ENCODE measurements at regions not wholly inside any gene's neighbourhood (a gene's known extent, or its start where the extent isn't known, plus 50 kb on each side); places are given as distances from the start of the nearest gene placed in this dataset.

DNA sequence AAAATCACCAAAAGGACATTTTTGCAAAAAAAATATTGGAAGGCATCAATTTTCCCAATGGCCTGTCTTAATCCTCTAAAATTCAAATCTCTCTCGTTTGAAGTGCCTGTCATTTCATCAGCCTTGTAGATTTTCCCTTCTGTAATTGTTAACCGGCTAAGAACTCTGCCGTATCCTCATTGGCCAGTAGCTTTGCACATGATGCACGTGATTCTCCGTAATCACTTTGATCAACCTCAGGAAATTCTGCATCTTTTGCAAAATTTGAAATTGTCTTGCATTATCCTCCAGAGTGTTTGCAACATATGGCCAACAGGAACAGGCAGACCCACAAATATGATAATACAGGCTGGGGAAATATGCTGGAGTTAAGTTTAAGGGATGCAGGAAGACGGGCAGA is 184.2 kb upstream of the RPL38 start:
- Histone ChIP-seq H3K4me1 (ENCODE audit: control insufficient read depth in 1 of 2, insufficient read depth in 2 of 2, low read length in 2 of 2) (no peaks in the 10 kb centered on the region), H3K4me3 (replicated peaks in 1 of 2; ENCODE audit: low read depth in 1 of 2, low read length in 2 of 2) (no peak overlapping the region), H2AFZ (ENCODE audit: low read depth, low read length, poor library complexity, severe bottlenecking) (no peak overlapping the region), H3K9ac (ENCODE audit: low read length) (no peak overlapping the region), H3K4me2 (ENCODE audit: low read length) (no peak overlapping the region), H3K27me3 (ENCODE audit: insufficient read depth, low read length) (peaks cover 60% of the 10 kb centered on the region), H3K27ac (ENCODE audit: low read depth, low read length) (no peak overlapping the region), H3K79me2 (ENCODE audit: insufficient read depth, low read length) (no peaks in the 10 kb centered on the region), H3K36me3 (ENCODE audit: control insufficient read depth in 1 of 2, insufficient read depth in 2 of 2, low read length in 2 of 2) (no peaks in the 10 kb centered on the region), H4K20me1 (ENCODE audit: insufficient read depth) (no peaks in the 10 kb centered on the region), H3K9me2 (ENCODE audit: insufficient read depth) (no peaks in the 10 kb centered on the region), H3K9me3 (ENCODE audit: control insufficient read depth in 1 of 2, insufficient read depth in 1 of 2, low read depth in 1 of 2, low read length in 2 of 2) (no peaks in the 10 kb centered on the region)
- DNase-seq (ENCODE audit: low read depth, low spot score) (no peak), ATAC-seq (no peak)
- ChIA-PET POLR2A (no interaction called here), RAD21 (ENCODE audit: low non-redundant PET in 1 of 2, low total read pairs in 2 of 2, uncharacterized antibody in 2 of 2, unreplicated experiment in 2 of 2) (no interaction called here), CTCF (no interaction called here)
- TF ChIP-seq ELF1 (IDR thresholded peaks at IDR 0.05; ENCODE audit: borderline replicate concordance, low read depth) (no peak), POLR2A (IDR thresholded peaks at IDR 0.05; ENCODE audit: borderline replicate concordance, extremely low read depth, insufficient read depth, insufficient read length) (no peak), MAX (IDR thresholded peaks at IDR 0.05) (no peak), ZNF274 (IDR thresholded peaks at IDR 0.05; ENCODE audit: low read depth, low read length) (no peak), EGR1 (IDR thresholded peaks at IDR 0.05; ENCODE audit: low read depth) (no peak), ATF3 (IDR thresholded peaks at IDR 0.05) (no peak), CEBPB (IDR thresholded peaks at IDR 0.05; ENCODE audit: low read depth) (no peak), YY1 (IDR thresholded peaks at IDR 0.05; ENCODE audit: extremely low read depth, insufficient replicate concordance, low read depth, low read length) (no peak), EZH2phosphoT487 (IDR thresholded peaks at IDR 0.05; ENCODE audit: borderline replicate concordance) (no peak), EZH2 (IDR thresholded peaks at IDR 0.05) (no peak), ZFX (IDR thresholded peaks at IDR 0.05) (no peak), JUND (IDR thresholded peaks at IDR 0.05) (no peak), SIN3A (IDR thresholded peaks at IDR 0.05; ENCODE audit: low read depth) (no peak), POLR2AphosphoS5 (IDR thresholded peaks at IDR 0.05; ENCODE audit: low read depth, low read length) (no peak)
- TF ChIP-seq, protein P1, sequence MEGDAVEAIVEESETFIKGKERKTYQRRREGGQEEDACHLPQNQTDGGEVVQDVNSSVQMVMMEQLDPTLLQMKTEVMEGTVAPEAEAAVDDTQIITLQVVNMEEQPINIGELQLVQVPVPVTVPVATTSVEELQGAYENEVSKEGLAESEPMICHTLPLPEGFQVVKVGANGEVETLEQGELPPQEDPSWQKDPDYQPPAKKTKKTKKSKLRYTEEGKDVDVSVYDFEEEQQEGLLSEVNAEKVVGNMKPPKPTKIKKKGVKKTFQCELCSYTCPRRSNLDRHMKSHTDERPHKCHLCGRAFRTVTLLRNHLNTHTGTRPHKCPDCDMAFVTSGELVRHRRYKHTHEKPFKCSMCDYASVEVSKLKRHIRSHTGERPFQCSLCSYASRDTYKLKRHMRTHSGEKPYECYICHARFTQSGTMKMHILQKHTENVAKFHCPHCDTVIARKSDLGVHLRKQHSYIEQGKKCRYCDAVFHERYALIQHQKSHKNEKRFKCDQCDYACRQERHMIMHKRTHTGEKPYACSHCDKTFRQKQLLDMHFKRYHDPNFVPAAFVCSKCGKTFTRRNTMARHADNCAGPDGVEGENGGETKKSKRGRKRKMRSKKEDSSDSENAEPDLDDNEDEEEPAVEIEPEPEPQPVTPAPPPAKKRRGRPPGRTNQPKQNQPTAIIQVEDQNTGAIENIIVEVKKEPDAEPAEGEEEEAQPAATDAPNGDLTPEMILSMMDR (IDR thresholded peaks at IDR 0.05 in 2 of 3, conservative IDR thresholded peaks at IDR 0.05 in 1 of 3; ENCODE audit: borderline replicate concordance in 1 of 3, insufficient read depth in 1 of 3, low read depth in 2 of 3, low read length in 2 of 3) = no peak
- TF ChIP-seq, protein P2, sequence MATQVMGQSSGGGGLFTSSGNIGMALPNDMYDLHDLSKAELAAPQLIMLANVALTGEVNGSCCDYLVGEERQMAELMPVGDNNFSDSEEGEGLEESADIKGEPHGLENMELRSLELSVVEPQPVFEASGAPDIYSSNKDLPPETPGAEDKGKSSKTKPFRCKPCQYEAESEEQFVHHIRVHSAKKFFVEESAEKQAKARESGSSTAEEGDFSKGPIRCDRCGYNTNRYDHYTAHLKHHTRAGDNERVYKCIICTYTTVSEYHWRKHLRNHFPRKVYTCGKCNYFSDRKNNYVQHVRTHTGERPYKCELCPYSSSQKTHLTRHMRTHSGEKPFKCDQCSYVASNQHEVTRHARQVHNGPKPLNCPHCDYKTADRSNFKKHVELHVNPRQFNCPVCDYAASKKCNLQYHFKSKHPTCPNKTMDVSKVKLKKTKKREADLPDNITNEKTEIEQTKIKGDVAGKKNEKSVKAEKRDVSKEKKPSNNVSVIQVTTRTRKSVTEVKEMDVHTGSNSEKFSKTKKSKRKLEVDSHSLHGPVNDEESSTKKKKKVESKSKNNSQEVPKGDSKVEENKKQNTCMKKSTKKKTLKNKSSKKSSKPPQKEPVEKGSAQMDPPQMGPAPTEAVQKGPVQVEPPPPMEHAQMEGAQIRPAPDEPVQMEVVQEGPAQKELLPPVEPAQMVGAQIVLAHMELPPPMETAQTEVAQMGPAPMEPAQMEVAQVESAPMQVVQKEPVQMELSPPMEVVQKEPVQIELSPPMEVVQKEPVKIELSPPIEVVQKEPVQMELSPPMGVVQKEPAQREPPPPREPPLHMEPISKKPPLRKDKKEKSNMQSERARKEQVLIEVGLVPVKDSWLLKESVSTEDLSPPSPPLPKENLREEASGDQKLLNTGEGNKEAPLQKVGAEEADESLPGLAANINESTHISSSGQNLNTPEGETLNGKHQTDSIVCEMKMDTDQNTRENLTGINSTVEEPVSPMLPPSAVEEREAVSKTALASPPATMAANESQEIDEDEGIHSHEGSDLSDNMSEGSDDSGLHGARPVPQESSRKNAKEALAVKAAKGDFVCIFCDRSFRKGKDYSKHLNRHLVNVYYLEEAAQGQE (IDR thresholded peaks at IDR 0.05; ENCODE audit: low read depth) = no peak
- intact Hi-C loops (cut with micrococcal nuclease) = no loop called here
- BruUV-seq (replicated peaks) = no TSS peak

Measured in HCT116 (cell line).